Endodermal cell (in vitro differentiated cells): ENCODE measurements at regions not wholly inside any gene's neighbourhood (a gene's known extent, or its start where the extent isn't known, plus 50 kb on each side); places are given as distances from the start of the nearest gene placed in this dataset.

Experiments used
- DNase-seq: peaks from one replicate; pipeline ENCODE4 v3.0.0-alpha.2; 2017
- H3K27ac ChIP-seq: 2 replicates; pipeline ENCODE4 v1.5.1; 2013; ENCODE audit warnings: mild to moderate bottlenecking, low read depth, low read length, moderate library complexity
- H3K27me3 ChIP-seq: 2 replicates; pipeline ENCODE4 v1.6.1; 2013; ENCODE audit warnings: mild to moderate bottlenecking, low read length, moderate library complexity; ENCODE audit not compliant: insufficient read depth, control insufficient read depth, poor library complexity, severe bottlenecking
- H3K36me3 ChIP-seq: 2 replicates; pipeline ENCODE4 v1.7.0; 2013; ENCODE audit warnings: mild to moderate bottlenecking, low read length, moderate library complexity; ENCODE audit not compliant: control insufficient read depth, insufficient read depth
- H3K4me1 ChIP-seq: one replicate; pipeline ENCODE4 v1.7.0; 2013; ENCODE audit warnings: low read length; ENCODE audit not compliant: control insufficient read depth, insufficient read depth
- H3K4me3 ChIP-seq: 2 replicates; pipeline ENCODE4 v1.5.1; 2013; ENCODE audit warnings: mild to moderate bottlenecking, low read length, moderate library complexity
- H3K9ac ChIP-seq: 2 replicates; pipeline ENCODE4 v1.6.1; 2013; ENCODE audit warnings: mild to moderate bottlenecking, low read length, moderate library complexity; ENCODE audit not compliant: poor library complexity, severe bottlenecking; ENCODE audit errors: extremely low read depth
- H3K9me3 ChIP-seq: 2 replicates; pipeline ENCODE4 v1.6.1; 2013; ENCODE audit warnings: mild to moderate bottlenecking, low read length, moderate library complexity; ENCODE audit not compliant: control insufficient read depth
- H3K27ac Mint-ChIP-seq: 2 replicates; pipeline ENCODE4 v1.8.0; 2020; ENCODE audit warnings: mixed read lengths
- H3K27me3 Mint-ChIP-seq: 2 replicates; pipeline ENCODE4 v1.8.0; 2021; ENCODE audit warnings: mild to moderate bottlenecking, mixed read lengths; ENCODE audit not compliant: insufficient read depth
- H3K36me3 Mint-ChIP-seq: 2 replicates; pipeline ENCODE4 v1.8.0; 2020; ENCODE audit warnings: low read depth, mixed read lengths
- H3K4me1 Mint-ChIP-seq: 2 replicates; pipeline ENCODE4 v1.8.0; 2020; ENCODE audit warnings: mixed read lengths
- H3K4me3 Mint-ChIP-seq: 2 replicates; pipeline ENCODE4 v1.8.0; 2020; ENCODE audit warnings: mild to moderate bottlenecking, moderate library complexity, mixed read lengths
- H3K9me3 Mint-ChIP-seq: 2 replicates; pipeline ENCODE4 v1.8.0; 2020; ENCODE audit warnings: mild to moderate bottlenecking, mixed read lengths
- WGBS, 2 experiments: methylation state at CpG; one replicate each; pipeline versions ENCODE4 v1.1.5 to v1.1.7; 2013; ENCODE audit warnings: missing lambda C conversion rate in 2 of 2, mixed read lengths in 1 of 2; ENCODE audit not compliant: insufficient coverage in 1 of 2, insufficient read length in 1 of 2; 5-methylcytosine and 5-hydroxymethylcytosine counted together
- TF ChIP-seq, protein P1 (sequence below): fragments of 200-600 bp; sonication (generic); conservative IDR thresholded peaks from 2 replicates; pipeline ENCODE4 v1.5.0; 2021; ENCODE audit warnings: antibody characterized with exemption, mild to moderate bottlenecking

DNA sequence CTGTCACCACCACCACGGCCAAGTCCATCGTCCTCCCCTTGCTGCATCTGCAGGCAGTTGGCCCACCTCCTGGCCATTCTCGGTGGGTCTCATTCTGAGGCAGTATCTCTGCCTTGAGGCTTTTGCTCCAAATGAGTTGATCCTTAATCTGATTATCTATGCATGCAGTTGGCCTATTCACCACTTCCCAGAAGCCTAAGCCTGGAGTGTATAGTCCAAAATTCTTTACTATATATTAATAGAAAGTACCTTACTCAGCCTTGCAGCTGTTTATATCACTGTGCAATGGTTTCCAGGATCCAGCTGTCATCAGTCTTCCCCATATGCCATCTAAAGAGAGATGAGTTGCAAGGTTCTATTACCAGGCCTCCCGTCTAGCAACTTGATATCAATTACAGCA, 292.4 kb downstream of the SS18 start:
- Mint-ChIP-seq H3K9me3 (no peaks in the 10 kb centered on the region), H3K27me3 (no peaks in the 10 kb centered on the region), H3K4me1 (no peaks in the 10 kb centered on the region), H3K27ac (no peak overlapping the region), H3K4me3 (no peak overlapping the region), H3K36me3 (no peaks in the 10 kb centered on the region)
- Histone ChIP-seq H3K27me3 (no peaks in the 10 kb centered on the region), H3K4me1 (no peaks in the 10 kb centered on the region), H3K4me3 (no peak overlapping the region), H3K9me3 (no peaks in the 10 kb centered on the region), H3K36me3 (no peaks in the 10 kb centered on the region), H3K9ac (no peak overlapping the region), H3K27ac (no peak overlapping the region)
- TF ChIP-seq, protein P1, sequence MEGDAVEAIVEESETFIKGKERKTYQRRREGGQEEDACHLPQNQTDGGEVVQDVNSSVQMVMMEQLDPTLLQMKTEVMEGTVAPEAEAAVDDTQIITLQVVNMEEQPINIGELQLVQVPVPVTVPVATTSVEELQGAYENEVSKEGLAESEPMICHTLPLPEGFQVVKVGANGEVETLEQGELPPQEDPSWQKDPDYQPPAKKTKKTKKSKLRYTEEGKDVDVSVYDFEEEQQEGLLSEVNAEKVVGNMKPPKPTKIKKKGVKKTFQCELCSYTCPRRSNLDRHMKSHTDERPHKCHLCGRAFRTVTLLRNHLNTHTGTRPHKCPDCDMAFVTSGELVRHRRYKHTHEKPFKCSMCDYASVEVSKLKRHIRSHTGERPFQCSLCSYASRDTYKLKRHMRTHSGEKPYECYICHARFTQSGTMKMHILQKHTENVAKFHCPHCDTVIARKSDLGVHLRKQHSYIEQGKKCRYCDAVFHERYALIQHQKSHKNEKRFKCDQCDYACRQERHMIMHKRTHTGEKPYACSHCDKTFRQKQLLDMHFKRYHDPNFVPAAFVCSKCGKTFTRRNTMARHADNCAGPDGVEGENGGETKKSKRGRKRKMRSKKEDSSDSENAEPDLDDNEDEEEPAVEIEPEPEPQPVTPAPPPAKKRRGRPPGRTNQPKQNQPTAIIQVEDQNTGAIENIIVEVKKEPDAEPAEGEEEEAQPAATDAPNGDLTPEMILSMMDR: no peak
- DNase-seq: no peak
- 93 to 94% methylated on average over 4 of the region's 4 CpGs for WGBS, 2 experiments

DNA sequence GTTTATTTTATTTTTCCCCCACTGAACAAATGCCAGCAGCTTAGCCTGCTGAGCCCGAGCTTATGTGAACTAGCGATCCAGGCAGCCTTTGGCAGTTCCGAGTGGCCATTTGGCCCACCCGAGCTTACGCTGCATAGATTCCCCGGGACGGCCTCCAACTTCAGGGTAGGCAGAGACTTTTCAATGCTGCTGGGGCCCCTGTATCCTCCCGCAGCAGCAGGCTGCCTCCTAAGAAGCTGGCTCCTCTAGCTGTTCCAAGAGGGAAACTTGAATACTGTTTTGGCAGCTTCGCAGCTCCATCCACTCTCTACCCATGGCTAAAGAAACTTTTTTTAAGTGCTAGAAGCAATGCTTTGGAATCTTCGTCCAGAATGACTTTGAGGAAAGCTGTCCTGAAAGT, 295.2 kb downstream of the SS18 start:
- Mint-ChIP-seq H3K4me1 (no peaks in the 10 kb centered on the region), H3K4me3 (no peak overlapping the region), H3K36me3 (no peaks in the 10 kb centered on the region), H3K9me3 (no peaks in the 10 kb centered on the region), H3K27ac (no peak overlapping the region), H3K27me3 (no peaks in the 10 kb centered on the region)
- Histone ChIP-seq H3K27ac (no peak overlapping the region), H3K27me3 (no peaks in the 10 kb centered on the region), H3K4me1 (no peaks in the 10 kb centered on the region), H3K36me3 (no peaks in the 10 kb centered on the region), H3K9ac (no peak overlapping the region), H3K4me3 (no peak overlapping the region), H3K9me3 (no peaks in the 10 kb centered on the region)
- WGBS, 2 experiments: 94 to 95% methylated on average over 7 to 10 of the region's 10 CpGs
- no peak for DNase-seq
- TF ChIP-seq, protein P1: no peak

DNA sequence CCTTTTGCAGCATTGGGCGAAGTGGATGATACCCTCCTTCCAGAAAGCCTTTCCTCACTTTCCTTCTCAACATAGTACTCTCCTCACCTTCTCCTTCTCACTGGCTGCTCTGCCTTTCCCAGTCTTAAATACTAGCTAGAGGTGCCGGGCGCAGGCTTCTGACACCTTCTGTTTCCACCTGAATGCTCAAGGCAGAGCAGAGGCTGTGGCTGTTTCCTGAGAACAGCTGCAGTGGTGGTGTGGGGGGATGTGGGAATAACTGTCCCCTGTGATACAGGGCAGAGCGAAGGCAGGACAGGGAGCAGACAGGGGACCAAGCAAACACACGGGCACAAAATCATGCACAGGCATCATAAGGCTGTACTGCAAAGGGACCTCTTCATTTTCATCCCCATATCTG, 303.1 kb downstream of the SS18 start:
- Histone ChIP-seq H3K27me3 (no peaks in the 10 kb centered on the region), H3K9me3 (no peaks in the 10 kb centered on the region), H3K36me3 (no peaks in the 10 kb centered on the region), H3K9ac (no peak overlapping the region), H3K27ac (no peak overlapping the region), H3K4me1 (no peaks in the 10 kb centered on the region), H3K4me3 (no peak overlapping the region)
- no peaks in the 10 kb centered on the region for H3K9me3 Mint-ChIP-seq
- H3K36me3 Mint-ChIP-seq: no peaks in the 10 kb centered on the region
- no peak overlapping the region for H3K4me3 Mint-ChIP-seq
- TF ChIP-seq, protein P1: no peak
- H3K4me1 Mint-ChIP-seq: no peaks in the 10 kb centered on the region
- H3K27me3 Mint-ChIP-seq: no peaks in the 10 kb centered on the region
- no peak for DNase-seq
- no peak overlapping the region for H3K27ac Mint-ChIP-seq
- WGBS, 2 experiments: 91 to 100% methylated on average over 1 to 5 of the region's 5 CpGs
